Upper lobe of left lung (tissue), 4 donors: ENCODE measurements at regions not wholly inside any gene's neighbourhood (a gene's known extent, or its start where the extent isn't known, plus 50 kb on each side); places are given as distances from the start of the nearest gene placed in this dataset.

Experiments
- CTCF ChIP-seq, 6 experiments: fragments of 450-650 bp in 4 of 6; fragments of 200-600 bp in 2 of 6; sonication (generic) in 2 of 6; IDR thresholded peaks; one replicate each; pipeline ENCODE4 v1.5.1; 2016 to 2019; ENCODE audit warnings: antibody characterized with exemption in 6 of 6
- POLR2A ChIP-seq, 4 donors: fragments of 450-650 bp; IDR thresholded peaks; one replicate each; pipeline ENCODE4 v1.5.1; 2016 to 2017; ENCODE audit warnings: antibody characterized with exemption in 4 of 4, mild to moderate bottlenecking in 2 of 4

DNA sequence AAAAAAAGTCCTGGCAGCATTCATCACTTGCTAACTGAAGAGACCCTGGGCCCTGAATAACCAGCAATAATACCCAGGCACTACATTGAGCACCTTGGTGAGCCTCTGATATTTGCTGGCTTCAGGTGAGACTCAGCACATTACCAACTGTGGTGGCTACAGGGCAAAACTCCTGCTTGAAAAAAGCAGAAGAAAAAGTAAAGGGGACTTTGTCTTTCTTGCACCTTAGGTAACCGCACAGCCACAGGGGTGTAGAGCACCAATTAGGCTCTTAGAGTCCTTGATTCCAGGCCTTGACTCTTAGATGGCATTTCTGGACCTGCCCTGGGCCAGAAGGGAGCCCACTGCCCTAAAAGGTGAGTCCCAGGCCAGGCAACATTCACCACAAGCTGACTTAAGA is 269.5 kb downstream of the AUH start:
- no peak for TF ChIP-seq CTCF (IDR thresholded peaks at IDR 0.05)
- no peak for TF ChIP-seq POLR2A (IDR thresholded peaks at IDR 0.05)
